Stimulated activated CD4-positive, alpha-beta T cell treated with anti-CD3 and anti-CD28 coated beads, Interleukin-12 subunit alpha, Interleukin-12 subunit beta, amount 100 ng/mL, for 4 hours (primary cell): ENCODE measurements at regions not wholly inside any gene's neighbourhood (a gene's known extent, or its start where the extent isn't known, plus 50 kb on each side); places are given as distances from the start of the nearest gene placed in this dataset.

Experiments
- DNase-seq: peaks from one replicate; pipeline ENCODE4 v3.0.0-alpha.2; 2020

- DNase-seq = no peak
Measured at GRCh38 chr1:209046935-209047334, 536.6 kb upstream of the CAMK1G start.

GRCh38 chr1:209048941-209049669 is 534.4 kb upstream of the CAMK1G start:
- DNase-seq = no peak

DNA sequence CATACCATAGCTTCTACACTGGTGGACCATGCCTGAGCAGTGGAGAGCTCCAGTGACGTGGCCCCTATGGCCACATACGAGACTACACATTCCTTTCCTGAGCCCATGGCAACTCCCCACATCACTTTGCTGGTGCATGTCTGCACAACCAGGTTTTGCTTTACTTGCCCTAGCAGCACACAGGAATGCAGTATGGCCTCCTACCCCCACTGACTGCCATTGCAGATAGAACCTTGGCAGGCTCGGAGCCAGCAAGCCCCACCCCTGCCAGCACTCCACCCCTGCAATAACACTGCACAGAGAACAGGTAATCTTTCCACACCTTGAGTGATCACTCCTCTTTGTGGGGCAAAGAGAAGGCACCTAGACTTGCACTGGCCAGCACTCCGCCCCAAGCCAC is 531.9 kb upstream of the CAMK1G start:
- no peak for DNase-seq

GRCh38 chr1:209053587-209053986 is 529.9 kb upstream of the CAMK1G start:
- no peak for DNase-seq

DNA sequence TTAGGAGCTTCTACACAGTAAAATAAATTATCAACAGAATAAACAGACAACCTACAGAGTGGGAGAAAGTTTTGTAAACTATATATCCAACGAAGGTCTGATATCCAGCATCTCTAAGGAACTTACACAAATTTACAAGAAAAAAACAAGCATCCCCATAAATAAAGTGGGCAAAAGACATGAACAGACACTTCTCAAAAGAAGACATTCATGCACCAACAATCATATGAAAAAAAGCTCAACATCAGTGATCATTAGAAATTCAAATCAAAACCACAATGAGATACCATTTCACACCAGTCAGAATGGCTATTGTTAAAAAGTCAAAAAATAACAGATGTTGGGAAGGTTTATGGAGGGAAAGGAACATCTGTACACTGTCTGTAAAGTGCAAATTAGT is 526.4 kb upstream of the CAMK1G start:
- no peak for DNase-seq

DNA sequence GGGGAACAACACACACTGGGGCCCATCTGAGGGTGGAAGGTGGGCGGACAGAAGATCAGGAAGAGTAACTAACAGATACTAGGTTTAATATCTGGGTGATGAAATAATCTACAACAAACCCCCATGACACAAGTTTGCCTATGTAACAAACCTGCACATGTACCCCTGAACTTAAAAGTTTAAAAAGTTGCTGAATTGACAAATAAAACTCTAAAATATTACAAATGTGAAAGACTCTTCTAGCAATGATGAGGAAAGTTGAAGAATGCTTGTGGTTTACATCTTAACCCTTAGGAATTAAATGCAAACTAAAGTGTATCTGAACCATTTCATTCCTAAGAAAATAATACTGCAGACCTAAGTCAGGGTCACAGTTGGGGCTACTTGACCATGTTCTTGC is 525.6 kb upstream of the CAMK1G start:
- no peak for DNase-seq

DNA sequence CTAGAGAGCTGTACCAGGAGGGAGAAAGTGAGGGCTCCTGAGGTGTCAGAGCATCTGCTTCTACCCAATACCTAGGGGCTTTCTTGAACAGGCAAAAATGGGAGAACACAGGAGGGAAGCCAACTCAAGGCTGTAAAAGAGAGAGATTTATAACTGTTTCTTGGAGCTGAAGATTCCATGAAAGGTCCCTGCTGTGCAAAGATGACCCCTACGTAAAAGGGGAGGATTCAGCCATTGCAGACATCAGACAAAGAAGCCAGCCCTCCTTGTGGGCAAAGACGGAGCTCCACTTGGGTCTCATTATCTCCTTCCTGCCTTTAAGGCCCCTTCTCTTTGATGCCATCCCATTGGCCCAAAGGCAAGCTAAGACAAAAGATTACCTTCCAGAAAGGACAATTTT is 524.1 kb upstream of the CAMK1G start:
- DNase-seq = no peak

DNA sequence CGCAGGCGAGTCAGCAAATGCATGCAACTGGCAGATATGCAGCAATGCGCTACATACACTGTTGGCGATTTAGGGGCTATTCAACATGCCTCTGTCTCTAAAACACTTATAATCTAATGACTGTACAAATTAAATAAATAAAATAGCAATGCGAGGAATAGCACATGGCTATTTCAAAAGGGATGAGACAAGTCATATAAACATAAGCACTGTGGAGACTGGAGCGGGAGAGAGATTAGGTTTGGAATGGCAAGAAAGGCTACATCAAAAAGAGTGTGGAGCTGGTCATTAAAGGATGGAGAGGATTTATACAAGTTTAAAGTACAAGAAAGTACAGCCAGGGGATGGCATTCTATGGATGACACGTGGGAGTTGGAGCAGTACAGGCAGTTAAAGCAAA is 523.5 kb upstream of the CAMK1G start:
- no peak for DNase-seq

- no peak for DNase-seq
Measured at GRCh38 chr1:209062081-209062620, 521.4 kb upstream of the CAMK1G start.

- DNase-seq = no peak
Measured at GRCh38 chr1:209062863-209063262, 520.7 kb upstream of the CAMK1G start.

DNA sequence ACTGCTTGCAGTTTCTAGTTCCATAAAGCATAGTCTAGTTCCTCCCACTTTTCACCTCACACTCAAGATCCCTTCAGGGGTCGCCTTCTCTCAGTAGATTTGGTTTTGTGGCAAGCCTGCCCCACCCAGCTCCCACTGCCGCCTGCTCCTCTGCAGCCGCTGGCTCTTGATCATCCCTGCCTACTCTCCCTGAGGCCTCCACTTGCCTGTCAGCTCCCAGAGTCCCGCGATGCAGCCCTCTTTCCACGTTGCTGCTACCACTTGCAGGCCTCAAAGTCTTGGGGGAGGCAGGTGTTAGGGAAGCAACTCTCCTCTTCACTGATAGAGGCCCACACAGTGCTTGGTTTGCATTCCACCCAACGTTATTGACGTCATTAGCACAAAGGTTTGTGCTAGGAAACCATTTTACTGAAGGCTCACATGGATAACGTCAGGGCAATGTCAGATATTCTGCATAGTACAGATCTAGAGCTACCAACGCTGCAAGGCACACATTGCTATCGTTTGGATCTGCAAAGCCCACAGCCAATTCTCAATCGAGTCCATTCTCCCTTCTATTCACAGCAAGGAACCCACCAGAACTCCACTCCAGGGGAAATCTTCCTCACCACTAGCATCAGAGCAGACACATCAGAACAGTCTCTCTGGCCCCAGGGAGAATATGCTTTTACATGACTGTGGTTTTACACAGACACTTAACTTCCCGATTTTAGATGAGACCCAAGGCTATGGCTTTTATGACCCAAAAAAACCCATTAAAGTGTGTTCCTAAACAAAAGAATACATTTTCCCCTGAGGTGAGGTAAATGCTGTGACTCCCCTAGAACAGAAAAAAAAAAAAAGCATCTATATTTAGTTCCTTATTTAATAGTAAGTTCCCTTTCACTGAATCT is 519.5 kb upstream of the CAMK1G start:
- DNase-seq = no peak

DNA sequence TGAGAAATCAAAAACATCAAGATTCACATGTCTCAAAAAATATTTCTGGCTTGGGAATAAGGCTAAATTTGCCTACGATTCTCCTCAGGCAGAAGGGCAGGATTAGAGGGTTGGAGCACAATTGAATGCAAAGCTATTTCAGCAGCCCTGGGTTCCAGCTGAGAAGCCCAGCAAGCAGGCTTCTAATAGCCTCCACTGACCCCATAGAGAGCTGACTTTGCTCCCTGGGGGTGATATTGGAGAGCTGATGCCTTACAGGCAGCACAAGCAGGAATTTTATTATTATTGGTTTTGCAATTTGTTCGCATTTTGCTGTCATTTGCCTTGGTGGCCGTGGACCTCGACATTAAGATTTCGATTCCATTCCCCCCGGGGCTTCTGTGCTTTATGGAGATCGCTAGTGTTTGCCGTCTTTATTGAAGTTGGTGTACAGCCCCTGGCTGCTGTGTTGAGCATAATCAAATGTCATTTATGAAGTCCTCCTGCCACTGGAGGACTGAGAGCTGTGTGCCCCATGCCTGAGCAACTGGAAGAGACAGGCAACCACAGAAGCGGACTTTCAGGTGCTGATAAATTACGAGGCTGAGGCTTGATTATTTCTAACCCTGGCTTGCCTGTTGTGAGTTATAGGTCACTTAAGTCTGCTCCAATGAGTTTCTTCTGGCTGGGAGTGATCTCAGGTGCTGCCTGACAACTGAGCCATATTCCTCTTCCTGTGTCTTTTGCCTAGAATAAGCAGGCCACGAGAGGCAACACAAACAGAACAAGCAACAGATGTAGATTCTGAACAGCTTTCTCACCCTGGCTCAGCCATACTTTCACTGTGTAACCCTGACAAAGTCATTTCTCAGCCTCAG is 518.4 kb upstream of the CAMK1G start:
- no peak for DNase-seq

DNA sequence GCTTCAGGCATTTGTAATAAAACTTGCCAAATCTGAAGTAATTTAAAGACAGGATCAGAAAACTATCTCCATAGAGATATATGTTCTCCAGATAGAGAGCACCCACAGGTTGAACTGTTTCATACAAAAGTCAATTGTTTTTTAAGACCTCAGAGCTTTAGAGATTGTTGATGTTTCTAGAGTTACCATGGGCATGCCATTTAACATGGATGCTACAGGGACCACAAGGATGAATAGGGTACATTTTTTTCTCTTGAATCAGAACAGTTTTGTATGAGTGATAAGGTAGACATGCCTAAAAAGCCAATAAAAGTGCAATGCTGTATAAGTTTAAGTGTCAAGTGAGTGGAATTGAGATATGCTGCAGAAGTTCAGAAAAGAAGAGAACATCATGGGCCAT is 511.0 kb upstream of the CAMK1G start:
- DNase-seq = no peak

GRCh38 chr1:209073879-209074278 is 509.6 kb upstream of the CAMK1G start:
- no peak for DNase-seq

- no peak for DNase-seq
Measured at GRCh38 chr1:209074575-209075250, 508.8 kb upstream of the CAMK1G start.

GRCh38 chr1:209076688-209077087 is 506.8 kb upstream of the CAMK1G start:
- no peak for DNase-seq

DNA sequence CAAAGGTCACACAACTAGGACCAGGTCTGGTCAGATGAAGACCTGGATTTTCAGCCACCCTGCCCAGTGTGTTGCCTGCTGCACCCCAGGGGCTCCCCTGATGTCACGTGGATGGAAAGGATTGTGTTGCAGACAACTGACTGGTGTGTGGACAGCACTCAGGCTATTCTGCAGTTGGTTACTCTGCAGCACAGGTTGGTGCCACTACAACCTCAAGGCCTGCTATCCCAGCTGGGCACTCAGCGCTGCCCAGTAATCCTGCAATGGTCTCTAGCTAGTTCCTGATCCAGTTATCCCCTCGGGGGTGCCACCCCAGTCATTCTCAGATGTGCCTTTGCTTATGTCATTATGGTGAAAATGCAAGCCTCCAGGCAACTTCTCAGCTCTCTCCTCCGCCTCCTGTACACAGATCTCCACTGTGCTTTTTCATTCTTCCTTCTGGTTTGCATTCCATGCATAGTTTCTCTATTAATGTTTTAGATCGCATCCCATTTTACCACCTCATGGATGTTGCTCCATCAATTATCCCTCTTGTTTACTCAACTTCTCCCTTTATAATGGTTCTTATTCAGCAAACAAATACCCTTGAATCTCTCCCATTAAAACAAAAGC is 503.2 kb upstream of the CAMK1G start:
- no peak for DNase-seq

DNA sequence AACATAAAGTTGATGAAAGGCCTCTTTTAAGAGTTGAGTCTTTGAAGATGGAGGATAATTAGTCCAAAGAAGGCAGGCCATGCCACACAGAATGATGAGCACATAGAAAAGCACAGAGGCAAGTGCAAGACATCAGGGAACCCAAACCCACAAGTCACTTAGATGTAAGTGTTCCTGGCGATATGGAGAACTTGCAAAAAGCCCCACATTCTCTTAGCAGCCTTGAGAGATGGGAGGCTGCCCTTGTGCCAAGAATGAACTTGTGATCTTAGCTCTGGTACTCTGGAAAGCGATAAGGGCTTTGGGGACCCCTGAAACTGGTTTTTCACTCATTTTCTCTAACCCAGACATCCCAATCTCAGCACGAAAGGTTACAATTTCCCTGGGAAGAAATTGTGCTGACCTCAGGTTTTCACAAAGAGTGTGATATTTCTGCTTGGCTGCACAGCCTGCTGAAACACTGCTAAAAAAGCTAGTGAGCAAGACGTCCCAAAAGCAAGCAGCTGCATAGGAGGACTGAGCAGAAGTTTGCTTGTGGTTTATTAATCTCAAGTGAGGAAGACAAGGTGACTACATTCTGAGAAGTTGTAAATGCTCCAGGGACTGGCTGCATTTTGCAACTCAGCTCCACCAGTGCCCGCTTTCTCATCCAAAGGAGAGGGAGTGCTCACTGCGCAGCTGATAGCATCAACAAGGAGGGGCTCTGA is 496.9 kb upstream of the CAMK1G start:
- no peak for DNase-seq

- DNase-seq = no peak
Measured at GRCh38 chr1:209094384-209094783, 489.1 kb upstream of the CAMK1G start.

DNA sequence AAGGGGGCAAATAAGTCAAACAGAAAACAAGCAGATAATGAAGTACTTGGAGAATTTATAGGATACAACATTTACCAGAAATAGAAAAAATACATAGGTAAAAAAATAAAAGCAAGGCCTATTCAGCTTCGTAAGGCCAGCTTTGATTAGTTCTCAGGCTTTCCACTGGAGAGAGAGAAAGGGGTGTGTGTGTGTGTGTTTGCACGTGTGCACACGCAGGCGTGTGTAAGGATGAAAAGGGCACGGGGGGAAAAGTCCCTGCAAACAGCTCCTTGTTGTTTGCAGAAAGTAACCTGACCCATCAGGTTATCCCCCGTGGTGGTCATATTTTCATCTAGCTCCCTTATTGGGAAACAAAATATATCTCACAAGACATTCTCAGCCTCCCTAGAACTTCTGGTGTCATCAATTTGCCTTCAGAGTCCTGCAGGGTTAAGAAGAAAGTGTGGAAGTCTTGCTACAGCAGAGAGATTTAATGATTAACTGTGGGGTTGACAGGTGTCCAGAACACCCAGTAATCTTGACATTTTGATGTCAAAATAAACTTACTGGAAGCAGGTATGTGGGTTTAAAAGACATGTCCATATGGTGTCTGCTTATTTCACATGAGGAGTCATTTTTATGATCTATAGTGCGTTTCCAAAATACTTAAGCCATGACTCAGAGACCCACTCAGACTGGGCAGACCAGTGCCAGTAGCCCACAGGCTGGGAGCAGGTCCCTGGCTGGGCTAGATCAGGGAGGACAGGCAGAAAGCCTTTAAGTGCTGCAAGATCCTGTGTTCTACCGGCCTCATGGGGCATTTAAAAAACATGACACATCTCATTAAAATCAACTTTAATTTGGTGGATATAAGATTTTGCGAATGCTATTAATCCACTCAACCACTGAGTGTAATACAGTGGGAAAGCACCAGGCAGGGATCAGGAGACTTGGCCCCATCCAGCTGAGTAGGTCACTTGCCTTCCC is 487.6 kb upstream of the CAMK1G start:
- no peak for DNase-seq
